VCaP (cell line): ENCODE measurements at regions not wholly inside any gene's neighbourhood (a gene's known extent, or its start where the extent isn't known, plus 50 kb on each side); places are given as distances from the start of the nearest gene placed in this dataset.
A peak's percentile ranks its signal among the peaks of the same experiment; 100 is the strongest.

ENCODE experiments used
- H3K27ac ChIP-seq: fragments of 450-650 bp; 2 replicates; pipeline ENCODE4 v1.5.1; 2017
- CTCF ChIP-seq: fragments of 450-650 bp; conservative IDR thresholded peaks from 2 replicates; pipeline ENCODE4 v1.5.1; 2017; ENCODE audit warnings: mild to moderate bottlenecking, moderate library complexity

- no peak for TF ChIP-seq CTCF
- H3K27ac ChIP-seq: peak overlapping the region; percentile 67; the same call in 1 of the 2 replicates
These were observed 344.4 kb upstream of the SLC39A10 start for GRCh38 chr2:195312662-195313061.

GRCh38 chr2:195308163-195308562, 348.9 kb upstream of the SLC39A10 start:
- H3K27ac ChIP-seq: peak overlapping the region; percentile 55; the same call in 1 of the 2 replicates
- no peak for TF ChIP-seq CTCF

- peak overlapping the region; percentile 55 for H3K27ac ChIP-seq
These were observed 349.3 kb upstream of the SLC39A10 start for GRCh38 chr2:195307751-195308150.

GRCh38 chr2:195304310-195304709, 352.7 kb upstream of the SLC39A10 start:
- H3K27ac ChIP-seq: no peak overlapping the region
- peak; percentile 74 for TF ChIP-seq CTCF

More at GRCh38 chr2:195307751-195308150, 349.3 kb upstream of the SLC39A10 start:
- no peak for TF ChIP-seq CTCF

- no peak overlapping the region for H3K27ac ChIP-seq
- no peak for TF ChIP-seq CTCF
These were observed 356.4 kb upstream of the SLC39A10 start for GRCh38 chr2:195300631-195301030.

GRCh38 chr2:195299600-195299999, 357.4 kb upstream of the SLC39A10 start:
- no peak for TF ChIP-seq CTCF

GRCh38 chr2:195296490-195296889, 360.5 kb upstream of the SLC39A10 start:
- H3K27ac ChIP-seq: no peak overlapping the region
- TF ChIP-seq CTCF: no peak

More at GRCh38 chr2:195299600-195299999, 357.4 kb upstream of the SLC39A10 start:
- H3K27ac ChIP-seq: no peak overlapping the region

- H3K27ac ChIP-seq: no peak overlapping the region
- no peak for TF ChIP-seq CTCF
These were observed 367.9 kb upstream of the SLC39A10 start for GRCh38 chr2:195289081-195289480.
